ENCODE measurements at regions not wholly inside any gene's neighbourhood (a gene's known extent, or its start where the extent isn't known, plus 50 kb on each side); places are given as distances from the start of the nearest gene placed in this dataset.

DNA sequence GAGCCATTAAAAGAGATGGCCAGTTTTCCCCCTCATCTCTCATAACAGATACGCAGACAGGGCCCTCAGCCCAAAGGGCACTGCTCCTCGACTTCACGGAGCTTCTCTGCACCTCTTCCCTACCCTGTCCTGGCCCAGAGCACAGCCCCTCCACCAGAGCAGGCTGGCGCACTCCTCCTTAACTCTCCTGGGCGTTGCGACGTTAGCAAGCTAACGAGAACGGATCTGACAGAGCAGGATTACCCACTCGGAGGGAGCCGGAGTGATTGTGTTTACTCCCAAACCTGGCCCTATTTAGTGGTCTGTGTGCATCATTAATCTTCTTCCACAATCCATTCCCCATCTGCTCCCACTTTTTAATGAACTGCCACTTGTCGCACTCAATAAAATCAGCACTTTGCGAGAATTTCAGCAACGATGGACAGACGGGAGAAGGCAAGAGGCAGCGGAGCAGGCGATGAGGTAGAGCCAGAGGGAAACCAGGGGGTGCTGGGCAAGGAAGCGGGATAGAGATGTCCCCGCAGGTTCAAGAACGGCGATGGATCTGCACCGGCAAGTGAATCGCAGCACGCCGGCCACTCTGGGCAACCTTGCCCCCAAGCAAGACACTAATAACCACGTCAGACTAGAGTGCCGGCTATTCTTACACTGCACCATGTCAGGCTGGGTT is 159.4 kb downstream of the BUD13 start:
- no peak for DNase-seq
- no peak for ATAC-seq
- no peak overlapping the region for H3K27ac ChIP-seq
- no peaks in the 10 kb centered on the region for H3K4me1 ChIP-seq
- no peaks in the 10 kb centered on the region for H3K36me3 ChIP-seq
- intact Hi-C loops (cut with DNase I) = no loop called here
- H3K27me3 ChIP-seq = peaks cover 0 to 25% of the 10 kb centered on the region in 2 donors
- H3K4me3 ChIP-seq = no peak overlapping the region
- TF ChIP-seq, protein P1, sequence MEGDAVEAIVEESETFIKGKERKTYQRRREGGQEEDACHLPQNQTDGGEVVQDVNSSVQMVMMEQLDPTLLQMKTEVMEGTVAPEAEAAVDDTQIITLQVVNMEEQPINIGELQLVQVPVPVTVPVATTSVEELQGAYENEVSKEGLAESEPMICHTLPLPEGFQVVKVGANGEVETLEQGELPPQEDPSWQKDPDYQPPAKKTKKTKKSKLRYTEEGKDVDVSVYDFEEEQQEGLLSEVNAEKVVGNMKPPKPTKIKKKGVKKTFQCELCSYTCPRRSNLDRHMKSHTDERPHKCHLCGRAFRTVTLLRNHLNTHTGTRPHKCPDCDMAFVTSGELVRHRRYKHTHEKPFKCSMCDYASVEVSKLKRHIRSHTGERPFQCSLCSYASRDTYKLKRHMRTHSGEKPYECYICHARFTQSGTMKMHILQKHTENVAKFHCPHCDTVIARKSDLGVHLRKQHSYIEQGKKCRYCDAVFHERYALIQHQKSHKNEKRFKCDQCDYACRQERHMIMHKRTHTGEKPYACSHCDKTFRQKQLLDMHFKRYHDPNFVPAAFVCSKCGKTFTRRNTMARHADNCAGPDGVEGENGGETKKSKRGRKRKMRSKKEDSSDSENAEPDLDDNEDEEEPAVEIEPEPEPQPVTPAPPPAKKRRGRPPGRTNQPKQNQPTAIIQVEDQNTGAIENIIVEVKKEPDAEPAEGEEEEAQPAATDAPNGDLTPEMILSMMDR (IDR thresholded peaks at IDR 0.05) = no peak
- H3K9me3 ChIP-seq = no peaks in the 10 kb centered on the region

DNA sequence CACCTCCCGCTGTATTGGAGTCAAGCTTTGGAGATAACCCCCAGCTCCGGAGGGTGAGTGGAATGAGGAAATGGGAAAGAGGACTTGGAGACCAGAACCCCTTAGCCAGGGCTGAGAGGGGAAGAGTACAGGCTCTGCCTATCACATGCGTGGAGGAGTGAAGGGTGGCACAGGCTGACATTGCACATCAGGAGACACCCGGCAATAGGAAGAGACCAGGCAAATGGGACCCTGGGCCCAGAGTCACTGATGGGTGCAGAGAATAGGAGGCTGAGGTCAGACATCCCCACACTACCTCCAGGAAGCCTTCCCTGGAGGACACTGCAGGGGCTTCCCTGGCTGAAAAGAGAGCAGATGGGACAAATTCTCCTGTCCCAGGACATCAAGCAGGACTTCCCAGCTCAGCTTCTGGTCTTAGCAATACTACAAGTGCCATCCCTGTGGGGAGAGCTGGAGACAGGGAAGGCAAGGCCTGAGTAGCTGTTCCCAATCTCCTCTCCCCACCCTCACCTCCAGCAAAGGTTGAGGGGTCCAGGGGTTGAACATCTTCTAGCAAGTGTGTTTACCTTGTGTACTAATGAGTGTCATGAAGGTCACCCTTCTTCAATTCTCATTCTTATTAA is 160.7 kb downstream of the BUD13 start:
- DNase-seq (no peak), ATAC-seq (no peak)
- intact Hi-C loops (cut with DNase I) = no loop called here
- TF ChIP-seq, protein P1 (IDR thresholded peaks at IDR 0.05) = no peak
- Histone ChIP-seq H3K27me3 (peaks cover 0 to 30% of the 10 kb centered on the region in 2 donors), H3K36me3 (no peaks in the 10 kb centered on the region), H3K9me3 (no peaks in the 10 kb centered on the region), H3K27ac (no peak overlapping the region), H3K4me3 (no peak overlapping the region), H3K4me1 (no peaks in the 10 kb centered on the region)

DNA sequence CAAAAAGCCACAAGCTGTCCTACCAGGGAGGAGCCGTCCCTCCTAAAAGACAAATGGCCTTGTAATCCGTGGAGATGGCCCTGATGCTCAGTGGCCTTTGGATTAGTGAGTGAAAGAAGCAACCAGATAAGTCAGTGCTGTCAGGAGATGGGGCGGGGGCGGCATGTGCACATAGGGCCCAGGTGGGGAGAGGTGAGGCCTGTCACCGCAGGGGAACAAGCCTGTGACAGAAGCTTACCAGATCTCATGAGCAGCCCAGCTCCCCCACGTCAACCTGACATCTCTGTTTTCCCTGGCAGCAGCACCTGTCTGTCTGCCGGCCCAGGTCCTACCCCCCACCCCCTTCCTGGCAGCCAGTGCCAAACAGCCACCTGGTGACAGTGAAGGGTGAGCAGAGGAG is 162.6 kb downstream of the BUD13 start:
- ATAC-seq (no peak), DNase-seq (no peak)
- Histone ChIP-seq H3K4me3 (no peak overlapping the region), H3K9me3 (no peaks in the 10 kb centered on the region), H3K36me3 (no peaks in the 10 kb centered on the region), H3K27me3 (peaks cover 0 to 32% of the 10 kb centered on the region in 2 donors), H3K27ac (no peak overlapping the region), H3K4me1 (no peaks in the 10 kb centered on the region)
- TF ChIP-seq, protein P1 (IDR thresholded peaks at IDR 0.05) = no peak
- intact Hi-C loops (cut with DNase I) = no loop called here

DNA sequence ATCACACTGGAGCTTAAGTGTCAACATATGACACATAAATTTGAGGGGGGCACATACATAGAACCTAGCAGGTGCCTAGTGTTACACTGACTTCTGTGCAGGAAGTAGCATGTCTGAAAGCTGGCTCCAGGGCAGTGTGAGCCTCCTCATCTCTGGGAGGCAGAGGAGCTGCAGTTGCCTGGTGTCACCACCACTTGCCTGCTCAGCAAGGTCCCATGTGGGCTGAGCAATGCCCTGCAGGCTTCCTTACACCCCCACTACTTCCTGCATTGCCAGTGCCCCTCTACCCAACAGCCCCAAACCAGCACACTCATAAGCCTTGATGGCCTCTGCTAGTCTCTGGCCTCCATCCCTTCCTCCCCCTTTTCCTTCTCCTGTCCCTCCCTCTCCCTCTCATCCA is 165.8 kb downstream of the BUD13 start:
- H3K9me3 ChIP-seq = no peaks in the 10 kb centered on the region
- TF ChIP-seq, protein P1 (IDR thresholded peaks at IDR 0.05) = no peak
- H3K4me1 ChIP-seq = no peaks in the 10 kb centered on the region
- DNase-seq (no peak), ATAC-seq (no peak)
- H3K27ac ChIP-seq = no peak overlapping the region
- H3K4me3 ChIP-seq = no peak overlapping the region
- no peaks in the 10 kb centered on the region for H3K36me3 ChIP-seq
- H3K27me3 ChIP-seq = peaks cover 0 to 29% of the 10 kb centered on the region in 2 donors
- intact Hi-C loops (cut with DNase I) = no loop called here

DNA sequence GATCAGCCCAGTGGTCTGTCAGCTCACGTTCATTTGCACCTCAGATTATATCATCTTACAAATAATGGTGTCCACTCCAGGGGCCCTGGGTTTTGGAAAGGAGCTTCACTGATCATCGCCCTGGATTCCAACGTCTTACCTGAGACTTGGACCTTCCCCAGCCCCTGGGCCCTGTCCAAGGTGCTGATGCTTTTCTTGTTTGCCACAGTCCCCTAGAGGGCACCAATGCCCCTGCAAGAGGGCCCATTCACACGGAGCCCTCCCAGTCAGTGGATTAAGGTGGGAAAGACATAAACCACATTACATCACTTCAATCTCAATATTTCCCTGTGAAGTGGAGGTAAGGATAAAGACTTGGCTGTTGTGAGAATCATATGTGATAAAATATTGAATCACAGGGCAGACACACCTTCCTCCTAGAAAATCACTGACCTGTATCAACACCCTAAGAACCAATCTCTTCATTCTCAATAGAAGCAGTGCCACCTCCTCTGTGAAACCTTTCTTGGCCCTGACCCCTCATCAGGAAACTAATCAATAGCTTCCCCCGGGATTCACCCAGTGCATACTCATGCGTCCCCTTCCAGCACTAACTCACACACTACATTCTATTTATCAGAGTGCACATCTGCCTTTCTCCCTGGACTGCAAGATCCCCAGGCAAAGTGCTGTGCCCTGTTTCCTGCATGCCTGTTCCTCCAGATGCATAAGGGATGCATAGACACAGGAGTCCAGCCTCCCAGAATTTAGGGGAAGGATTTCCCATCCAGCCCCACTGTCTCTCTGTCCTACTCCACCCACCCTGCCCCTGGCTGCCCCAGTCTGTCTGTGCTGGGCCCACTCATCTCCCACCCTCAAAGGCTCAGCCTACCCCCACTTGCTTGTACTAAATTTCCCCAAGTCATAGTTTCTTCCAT is 167.0 kb downstream of the BUD13 start:
- DNase-seq (peak in 3 of 4 donors; percentile 17 to 48 (median 43)), ATAC-seq (peak; percentile 76)
- H3K36me3 ChIP-seq = no peaks in the 10 kb centered on the region
- no peaks in the 10 kb centered on the region for H3K4me1 ChIP-seq
- H3K9me3 ChIP-seq = no peaks in the 10 kb centered on the region
- H3K27me3 ChIP-seq = peaks cover 0 to 29% of the 10 kb centered on the region in 2 donors
- H3K27ac ChIP-seq = no peak overlapping the region
- intact Hi-C loops (cut with DNase I) = no loop called here
- TF ChIP-seq, protein P1 (IDR thresholded peaks at IDR 0.05) = peak in 1 of 2 donors; percentile 16
- H3K4me3 ChIP-seq = no peak overlapping the region
